Endodermal cell (in vitro differentiated cells): ENCODE measurements at regions not wholly inside any gene's neighbourhood (a gene's known extent, or its start where the extent isn't known, plus 50 kb on each side); places are given as distances from the start of the nearest gene placed in this dataset.

Source experiments
- DNase-seq: peaks from one replicate; pipeline ENCODE4 v3.0.0-alpha.2; 2017
- H3K27ac ChIP-seq: 2 replicates; pipeline ENCODE4 v1.5.1; 2013; ENCODE audit warnings: mild to moderate bottlenecking, low read depth, low read length, moderate library complexity
- H3K27me3 ChIP-seq: 2 replicates; pipeline ENCODE4 v1.6.1; 2013; ENCODE audit warnings: mild to moderate bottlenecking, low read length, moderate library complexity; ENCODE audit not compliant: insufficient read depth, control insufficient read depth, poor library complexity, severe bottlenecking
- H3K36me3 ChIP-seq: 2 replicates; pipeline ENCODE4 v1.7.0; 2013; ENCODE audit warnings: mild to moderate bottlenecking, low read length, moderate library complexity; ENCODE audit not compliant: control insufficient read depth, insufficient read depth
- H3K4me1 ChIP-seq: one replicate; pipeline ENCODE4 v1.7.0; 2013; ENCODE audit warnings: low read length; ENCODE audit not compliant: control insufficient read depth, insufficient read depth
- H3K4me3 ChIP-seq: 2 replicates; pipeline ENCODE4 v1.5.1; 2013; ENCODE audit warnings: mild to moderate bottlenecking, low read length, moderate library complexity
- H3K9ac ChIP-seq: 2 replicates; pipeline ENCODE4 v1.6.1; 2013; ENCODE audit warnings: mild to moderate bottlenecking, low read length, moderate library complexity; ENCODE audit not compliant: poor library complexity, severe bottlenecking; ENCODE audit errors: extremely low read depth
- H3K9me3 ChIP-seq: 2 replicates; pipeline ENCODE4 v1.6.1; 2013; ENCODE audit warnings: mild to moderate bottlenecking, low read length, moderate library complexity; ENCODE audit not compliant: control insufficient read depth
- H3K27ac Mint-ChIP-seq: 2 replicates; pipeline ENCODE4 v1.8.0; 2020; ENCODE audit warnings: mixed read lengths
- H3K27me3 Mint-ChIP-seq: 2 replicates; pipeline ENCODE4 v1.8.0; 2021; ENCODE audit warnings: mild to moderate bottlenecking, mixed read lengths; ENCODE audit not compliant: insufficient read depth
- H3K36me3 Mint-ChIP-seq: 2 replicates; pipeline ENCODE4 v1.8.0; 2020; ENCODE audit warnings: low read depth, mixed read lengths
- H3K4me1 Mint-ChIP-seq: 2 replicates; pipeline ENCODE4 v1.8.0; 2020; ENCODE audit warnings: mixed read lengths
- H3K4me3 Mint-ChIP-seq: 2 replicates; pipeline ENCODE4 v1.8.0; 2020; ENCODE audit warnings: mild to moderate bottlenecking, moderate library complexity, mixed read lengths
- H3K9me3 Mint-ChIP-seq: 2 replicates; pipeline ENCODE4 v1.8.0; 2020; ENCODE audit warnings: mild to moderate bottlenecking, mixed read lengths
- whole genome bisulfite sequencing, 2 experiments: methylation state at CpG; one replicate each; pipeline versions ENCODE4 v1.1.5 to v1.1.7; 2013; ENCODE audit warnings: missing lambda C conversion rate in 2 of 2, mixed read lengths in 1 of 2; ENCODE audit not compliant: insufficient coverage in 1 of 2, insufficient read length in 1 of 2; 5-methylcytosine and 5-hydroxymethylcytosine counted together
- TF ChIP-seq, protein P1 (sequence below): fragments of 200-600 bp; sonication (generic); conservative IDR thresholded peaks from 2 replicates; pipeline ENCODE4 v1.5.0; 2021; ENCODE audit warnings: antibody characterized with exemption, mild to moderate bottlenecking

GRCh38 chr9:129453734-129454133 is 167.2 kb downstream of the C9orf50 start:
- H3K36me3 ChIP-seq: no peaks in the 10 kb centered on the region
- Mint-ChIP-seq H3K27ac (no peak overlapping the region), H3K4me3 (no peak overlapping the region), H3K9me3 (no peaks in the 10 kb centered on the region), H3K27me3 (peaks cover 29% of the 10 kb centered on the region), H3K36me3 (no peaks in the 10 kb centered on the region), H3K4me1 (peaks cover 9% of the 10 kb centered on the region)
- H3K27me3 ChIP-seq: no peaks in the 10 kb centered on the region
- H3K9ac ChIP-seq: no peak overlapping the region
- H3K4me3 ChIP-seq: no peak overlapping the region
- TF ChIP-seq, protein P1, sequence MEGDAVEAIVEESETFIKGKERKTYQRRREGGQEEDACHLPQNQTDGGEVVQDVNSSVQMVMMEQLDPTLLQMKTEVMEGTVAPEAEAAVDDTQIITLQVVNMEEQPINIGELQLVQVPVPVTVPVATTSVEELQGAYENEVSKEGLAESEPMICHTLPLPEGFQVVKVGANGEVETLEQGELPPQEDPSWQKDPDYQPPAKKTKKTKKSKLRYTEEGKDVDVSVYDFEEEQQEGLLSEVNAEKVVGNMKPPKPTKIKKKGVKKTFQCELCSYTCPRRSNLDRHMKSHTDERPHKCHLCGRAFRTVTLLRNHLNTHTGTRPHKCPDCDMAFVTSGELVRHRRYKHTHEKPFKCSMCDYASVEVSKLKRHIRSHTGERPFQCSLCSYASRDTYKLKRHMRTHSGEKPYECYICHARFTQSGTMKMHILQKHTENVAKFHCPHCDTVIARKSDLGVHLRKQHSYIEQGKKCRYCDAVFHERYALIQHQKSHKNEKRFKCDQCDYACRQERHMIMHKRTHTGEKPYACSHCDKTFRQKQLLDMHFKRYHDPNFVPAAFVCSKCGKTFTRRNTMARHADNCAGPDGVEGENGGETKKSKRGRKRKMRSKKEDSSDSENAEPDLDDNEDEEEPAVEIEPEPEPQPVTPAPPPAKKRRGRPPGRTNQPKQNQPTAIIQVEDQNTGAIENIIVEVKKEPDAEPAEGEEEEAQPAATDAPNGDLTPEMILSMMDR: no peak
- H3K27ac ChIP-seq: no peak overlapping the region
- H3K9me3 ChIP-seq: no peaks in the 10 kb centered on the region
- peaks cover 5% of the 10 kb centered on the region for H3K4me1 ChIP-seq
- no peak for DNase-seq

DNA sequence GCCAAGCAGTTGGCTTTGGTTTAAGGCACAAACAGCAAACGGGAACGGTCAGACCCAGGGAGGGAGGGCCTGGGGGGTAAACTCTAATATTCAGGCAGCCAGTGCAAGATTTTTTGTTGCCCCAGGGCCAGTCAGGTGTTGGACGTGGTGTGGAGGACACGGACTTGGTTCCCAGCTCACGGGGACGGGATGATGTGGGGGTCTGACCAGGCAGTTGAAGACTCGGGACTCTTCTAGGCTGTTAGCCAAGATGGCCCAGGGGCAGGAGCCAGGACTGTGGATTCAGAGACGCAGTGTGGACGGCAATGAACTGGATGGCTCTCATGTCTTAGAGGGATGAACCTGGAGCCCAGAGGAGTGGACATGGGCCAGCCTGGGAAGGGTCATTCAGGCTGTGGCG is 169.2 kb downstream of the C9orf50 start:
- no peaks in the 10 kb centered on the region for H3K4me1 ChIP-seq
- no peaks in the 10 kb centered on the region for H3K36me3 ChIP-seq
- Mint-ChIP-seq H3K27ac (no peak overlapping the region), H3K27me3 (peaks cover 26% of the 10 kb centered on the region), H3K4me1 (peaks cover 9% of the 10 kb centered on the region), H3K36me3 (no peaks in the 10 kb centered on the region), H3K9me3 (no peaks in the 10 kb centered on the region), H3K4me3 (no peak overlapping the region)
- H3K9ac ChIP-seq: no peak overlapping the region
- no peak for DNase-seq
- no peak overlapping the region for H3K4me3 ChIP-seq
- no peaks in the 10 kb centered on the region for H3K27me3 ChIP-seq
- TF ChIP-seq, protein P1: no peak
- no peaks in the 10 kb centered on the region for H3K9me3 ChIP-seq
- peak overlapping the region; percentile 64 for H3K27ac ChIP-seq
- 89 to 94% methylated on average over 8 to 10 of the region's 10 CpGs for WGBS, 2 experiments

GRCh38 chr9:129451089-129451656 is 169.7 kb downstream of the C9orf50 start:
- no peaks in the 10 kb centered on the region for H3K9me3 ChIP-seq
- TF ChIP-seq, protein P1: no peak
- Mint-ChIP-seq H3K4me1 (peaks cover 9% of the 10 kb centered on the region), H3K36me3 (no peaks in the 10 kb centered on the region), H3K27ac (no peak overlapping the region), H3K9me3 (no peaks in the 10 kb centered on the region), H3K4me3 (no peak overlapping the region), H3K27me3 (peaks cover 24% of the 10 kb centered on the region)
- no peak overlapping the region for H3K4me3 ChIP-seq
- H3K27ac ChIP-seq: peak overlapping the region; percentile 64
- no peaks in the 10 kb centered on the region for H3K36me3 ChIP-seq
- H3K9ac ChIP-seq: no peak overlapping the region
- H3K4me1 ChIP-seq: no peaks in the 10 kb centered on the region
- DNase-seq: peak; percentile 52
- WGBS, 2 experiments: 82 to 85% methylated on average over 12 to 19 of the region's 19 CpGs
- H3K27me3 ChIP-seq: no peaks in the 10 kb centered on the region
